ENCODE measurements at regions not wholly inside any gene's neighbourhood (a gene's known extent, or its start where the extent isn't known, plus 50 kb on each side); places are given as distances from the start of the nearest gene placed in this dataset.
"Not testable (repeated sequence)": the region's sequence is repeated elsewhere in the genome, so short reads cannot be mapped to it uniquely, and the experiment has no call there.

DNA sequence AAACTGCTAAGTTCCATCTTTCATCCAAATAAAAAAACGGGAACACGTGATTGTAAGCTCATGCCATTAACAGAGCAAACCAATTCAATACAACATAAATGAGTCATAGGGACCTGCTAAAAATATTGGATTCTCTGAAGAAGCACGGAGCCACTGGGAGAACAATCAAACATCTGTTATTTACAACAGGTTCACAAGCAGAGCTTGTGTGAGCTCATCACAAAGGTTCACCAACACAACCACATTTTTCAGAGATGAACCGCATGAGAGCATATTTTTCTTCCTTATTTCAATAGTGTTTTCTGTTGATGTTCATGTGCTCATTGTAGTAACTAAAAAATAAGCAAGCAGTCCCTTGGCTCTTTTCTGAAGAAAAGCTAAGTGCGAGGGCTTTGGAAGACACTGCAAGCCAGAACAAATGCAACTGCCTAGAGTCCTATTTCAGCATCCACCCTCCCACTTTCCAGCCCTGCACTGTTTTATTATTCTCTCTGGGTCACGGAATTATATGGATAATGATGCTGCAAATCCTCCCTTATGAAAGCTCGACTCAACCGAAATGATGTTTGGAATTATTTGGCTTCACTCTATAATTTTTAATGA is 545.8 kb downstream of the LIG4 start:
- no peak for DNase-seq (ENCODE audit: low spot score)

DNA sequence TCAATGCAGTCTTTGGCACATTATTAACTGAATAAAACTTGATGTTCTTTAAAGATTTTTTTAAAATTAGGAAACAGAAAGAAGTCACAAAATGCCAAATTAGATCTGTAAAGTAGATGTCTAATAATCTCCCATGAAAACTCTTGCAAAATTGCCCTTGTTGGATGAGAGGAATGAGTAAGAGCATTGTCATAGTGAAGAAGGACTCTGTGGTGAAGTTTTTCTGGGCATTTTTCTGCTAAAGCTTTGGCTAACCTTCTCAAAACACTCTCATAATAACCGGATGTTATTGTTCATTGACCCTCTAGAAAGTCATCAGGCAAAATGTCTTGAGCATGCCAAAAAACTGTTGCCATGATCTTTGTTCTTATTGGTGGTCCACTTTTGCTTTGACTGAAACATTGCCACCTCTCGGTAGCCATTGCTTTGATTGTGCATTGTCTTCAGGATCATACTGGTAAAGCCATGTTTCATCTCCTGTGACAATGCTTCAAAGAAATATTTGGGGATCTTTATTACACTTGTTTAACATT is 549.3 kb downstream of the LIG4 start:
- DNase-seq (ENCODE audit: low spot score), result no peak

DNA sequence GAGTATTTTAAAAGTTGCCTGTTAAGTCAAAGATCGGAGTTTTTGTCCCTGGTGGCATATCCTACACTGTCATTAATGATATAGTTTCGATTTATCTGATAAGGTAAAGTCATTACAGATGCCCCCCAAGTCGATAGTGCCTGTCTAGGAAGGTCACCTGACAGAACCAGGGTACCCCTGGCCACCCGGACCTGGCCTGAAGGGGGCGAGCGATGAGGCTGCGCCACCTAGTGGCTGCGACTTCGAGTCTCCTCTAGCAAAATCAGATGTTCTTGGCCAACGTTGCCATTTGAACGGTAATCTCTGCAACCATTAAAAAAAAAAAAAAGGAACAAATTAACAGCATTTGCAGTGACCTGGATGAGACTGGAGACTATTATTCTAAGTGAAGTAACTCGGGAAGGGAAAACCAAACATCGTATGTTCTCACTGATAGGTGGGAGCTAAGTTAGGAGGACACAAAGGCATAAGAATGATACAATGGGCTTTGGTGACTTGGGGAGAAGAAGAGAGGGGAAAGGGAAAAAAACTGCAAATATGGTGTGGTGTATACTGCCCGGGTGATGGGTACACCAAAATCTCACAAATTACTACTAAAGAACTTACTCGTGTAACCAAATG is 565.1 kb downstream of the LIG4 start:
- DNase-seq (ENCODE audit: low spot score), result no peak

DNA sequence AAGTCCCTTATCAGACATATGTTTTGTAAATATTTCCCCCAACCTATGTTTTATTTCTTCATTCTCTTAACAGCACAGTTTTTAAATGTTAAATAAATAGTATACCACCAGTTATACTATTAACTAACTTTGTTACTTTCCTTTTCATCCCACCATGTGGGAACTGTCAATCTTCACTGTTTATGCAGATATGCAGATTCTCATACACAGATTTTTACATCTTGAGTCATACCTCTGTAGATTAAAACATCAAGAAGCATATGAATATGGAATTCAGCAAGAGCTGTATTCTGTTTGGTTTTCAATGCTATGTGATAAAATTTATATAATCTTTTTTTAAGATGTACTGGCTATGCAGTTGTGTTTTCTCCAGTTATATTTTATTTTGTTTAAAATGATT is 566.3 kb downstream of the LIG4 start:
- DNase-seq (ENCODE audit: low spot score), result no peak

DNA sequence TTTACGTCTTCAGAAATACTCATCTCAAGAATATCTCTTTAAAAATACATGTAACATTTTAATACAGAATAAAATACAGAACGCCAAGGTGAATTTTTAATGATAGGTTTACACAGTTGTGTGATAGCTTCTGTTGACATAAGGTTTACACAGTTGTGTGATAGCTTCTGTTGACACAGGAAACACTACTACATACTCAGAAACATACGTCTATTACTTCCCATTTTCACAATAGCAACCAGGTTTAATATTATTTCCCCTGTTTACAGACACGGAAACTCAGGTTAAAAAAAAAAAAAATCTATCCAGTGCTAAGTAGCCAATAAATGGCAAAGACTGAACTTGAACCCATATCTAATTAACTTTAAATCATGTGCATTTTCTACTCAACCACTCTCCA is 571.2 kb downstream of the LIG4 start:
- no peak for DNase-seq (ENCODE audit: low spot score)

DNA sequence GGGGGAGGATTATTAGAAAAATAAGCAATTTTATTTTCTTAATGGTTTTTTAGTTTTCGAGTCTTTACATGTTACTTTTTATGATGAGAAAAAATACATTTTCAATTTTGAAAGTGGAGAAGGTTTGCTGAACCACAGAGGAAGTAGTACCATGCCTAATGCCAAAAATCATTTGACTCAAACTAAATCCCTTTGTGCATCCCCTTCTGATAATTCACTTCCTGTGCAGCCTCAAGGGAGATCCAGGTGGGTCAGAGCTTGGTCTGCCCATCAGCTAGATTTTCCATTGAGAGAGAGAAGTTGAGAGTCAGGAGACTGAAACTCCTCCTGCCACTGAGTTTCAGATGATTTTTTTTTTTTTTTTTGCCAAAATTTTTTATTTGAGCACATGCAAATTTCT is 571.7 kb downstream of the LIG4 start:
- no peak for DNase-seq (ENCODE audit: low spot score)

DNA sequence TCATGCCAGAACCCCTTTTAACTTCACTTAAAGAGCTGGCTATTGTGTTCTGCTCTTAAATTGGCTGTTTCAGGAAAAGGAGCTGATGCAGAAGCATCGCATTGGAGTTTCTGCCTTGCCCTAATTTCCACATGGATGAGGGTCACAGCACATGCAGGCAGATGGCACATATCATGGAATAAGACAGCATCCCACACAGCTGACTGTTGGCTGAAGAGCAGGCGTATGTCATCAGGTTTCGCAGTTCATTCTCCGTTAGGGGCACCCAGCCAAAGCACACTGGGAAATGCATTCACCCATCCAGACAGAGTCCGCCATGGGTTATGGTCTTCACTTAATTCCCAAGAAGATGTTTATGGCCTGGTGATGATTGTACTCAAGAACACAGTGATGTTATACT is 572.5 kb downstream of the LIG4 start:
- DNase-seq (ENCODE audit: low spot score), result no peak

DNA sequence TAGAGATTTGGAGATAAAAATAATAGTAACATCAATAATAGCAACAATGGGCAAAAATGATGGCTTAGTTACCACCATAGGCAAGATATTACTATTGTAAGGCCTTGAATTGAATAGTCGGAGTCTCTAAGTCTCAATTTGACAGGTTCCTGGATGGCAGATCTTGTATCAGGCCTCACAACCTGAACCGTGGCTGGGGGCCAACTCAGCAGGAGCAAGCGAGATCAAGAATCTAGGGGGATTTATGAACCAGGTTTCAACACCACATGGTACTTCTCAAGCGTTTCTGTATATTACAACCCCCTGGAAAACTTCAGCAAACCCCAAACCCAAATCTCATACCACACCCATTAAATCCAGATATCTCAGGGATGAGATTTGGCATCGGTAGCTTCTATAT is 573.8 kb downstream of the LIG4 start:
- no peak for DNase-seq (ENCODE audit: low spot score)

DNA sequence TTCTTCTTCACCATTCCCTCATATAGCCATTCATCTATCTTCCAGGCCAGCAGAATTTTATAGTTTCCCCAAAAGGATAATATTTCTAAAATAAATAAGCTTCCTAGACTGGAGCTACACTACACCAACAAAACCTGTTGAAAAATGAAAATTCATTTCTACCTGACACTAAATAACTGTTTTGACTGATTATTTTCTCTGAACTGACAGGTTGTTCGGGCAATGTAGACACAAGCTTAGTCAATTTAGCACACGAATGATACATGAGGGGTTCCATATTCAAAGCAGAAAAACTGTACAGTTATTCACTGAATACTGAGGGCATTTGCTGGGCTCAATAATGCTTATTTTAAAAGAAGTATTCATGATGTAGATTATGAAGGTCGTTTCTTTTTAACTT is 589.7 kb downstream of the LIG4 start:
- DNase-seq (ENCODE audit: low spot score), result no peak

DNA sequence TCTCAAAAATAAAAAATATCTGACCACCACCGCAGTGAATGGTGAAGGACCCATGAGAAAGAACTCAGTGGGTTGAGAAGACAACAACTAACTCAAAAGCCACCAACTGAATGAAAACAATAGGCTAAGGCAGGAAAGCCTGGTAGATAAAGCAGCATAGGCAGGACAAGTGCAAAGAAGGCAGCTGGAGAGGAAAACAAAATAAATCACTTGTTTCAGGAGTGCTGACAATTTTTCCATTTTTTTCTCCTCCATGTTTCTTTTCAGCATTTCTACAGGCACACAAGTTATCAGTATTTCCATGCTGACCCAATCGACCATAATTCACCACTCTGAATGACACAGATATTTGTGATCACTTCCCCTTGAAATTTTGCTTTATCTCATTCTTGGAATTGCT is 597.8 kb downstream of the LIG4 start:
- no peak for DNase-seq (ENCODE audit: low spot score)

DNA sequence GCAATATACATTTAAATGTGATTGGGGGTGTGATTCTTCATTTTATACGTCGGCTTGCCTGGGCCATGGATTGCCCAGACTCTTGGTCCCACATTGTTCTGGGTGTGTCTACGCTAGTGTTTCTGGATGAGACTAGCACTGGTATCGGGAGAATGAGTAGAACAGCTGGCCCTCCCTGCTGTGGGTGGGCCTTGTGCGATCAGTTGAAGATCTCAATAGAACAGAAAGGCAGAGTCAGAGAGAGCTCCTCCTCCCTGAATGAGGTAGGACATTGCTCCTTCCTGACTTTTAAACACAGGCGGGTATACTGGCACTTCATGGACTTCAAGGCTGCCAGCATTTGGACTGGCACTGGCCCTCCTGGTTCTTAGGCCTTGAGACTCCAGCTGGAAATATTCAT is 603.0 kb downstream of the LIG4 start:
- DNase-seq (ENCODE audit: low spot score), result no peak

DNA sequence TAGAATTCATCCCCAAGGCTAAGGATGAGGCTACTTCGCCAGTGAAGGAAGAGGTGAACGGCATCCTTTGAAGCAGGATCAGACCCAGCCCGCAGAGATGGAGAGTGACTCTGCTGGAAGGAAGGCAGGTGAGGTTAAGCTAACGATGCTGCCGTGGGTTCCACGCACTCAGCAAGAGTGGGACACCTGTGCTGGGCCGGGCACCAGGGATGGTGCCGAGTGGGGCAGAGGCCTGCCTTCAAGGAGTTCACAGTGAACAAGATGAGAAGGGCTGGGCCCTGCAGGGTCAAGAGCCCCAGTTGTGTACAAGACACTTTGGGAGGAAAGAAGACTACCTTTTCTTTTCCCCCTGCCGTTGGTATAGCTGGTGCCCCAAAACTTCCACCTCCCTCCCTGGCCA is 606.6 kb downstream of the LIG4 start:
- no peak for DNase-seq (ENCODE audit: low spot score)

DNA sequence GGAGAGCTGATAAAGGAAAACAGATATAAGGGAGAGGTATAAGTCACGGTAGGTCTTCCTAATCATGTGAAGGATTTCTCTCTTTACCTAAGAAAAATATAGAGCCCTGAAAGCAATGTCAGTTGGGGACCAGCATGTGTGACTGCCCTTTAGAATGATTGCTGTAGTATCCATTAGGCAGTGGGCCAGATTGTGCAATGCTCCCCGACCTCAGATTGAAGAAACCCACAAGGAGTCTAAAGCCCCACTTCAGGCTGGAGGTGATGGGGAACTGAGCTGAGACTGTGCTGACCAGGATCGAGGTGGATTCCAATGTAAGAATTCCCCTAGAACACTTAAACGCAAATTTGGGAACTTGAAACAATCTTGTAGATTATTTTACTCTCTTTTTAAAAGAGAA is 614.4 kb downstream of the LIG4 start:
- DNase-seq (ENCODE audit: low spot score), result no peak

DNA sequence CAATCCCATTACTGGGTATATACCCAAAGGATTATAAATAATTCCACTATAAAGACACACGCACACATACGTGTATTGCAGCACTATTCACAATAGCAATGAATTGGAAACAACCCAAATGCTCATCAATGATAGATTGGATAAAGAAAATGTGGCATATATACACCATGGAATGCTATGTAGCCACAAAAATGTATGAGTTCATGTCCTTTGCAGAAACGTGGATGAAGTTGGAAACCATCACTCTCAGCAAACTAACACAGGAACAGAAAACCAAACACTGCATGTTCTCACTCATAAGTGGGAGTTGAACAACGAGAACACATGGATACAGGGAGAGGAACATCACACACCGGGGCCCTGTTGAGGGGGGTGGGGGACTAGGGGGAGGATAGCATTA is 619.0 kb downstream of the LIG4 start:
- not testable (repeated sequence) for DNase-seq (ENCODE audit: low spot score)

DNA sequence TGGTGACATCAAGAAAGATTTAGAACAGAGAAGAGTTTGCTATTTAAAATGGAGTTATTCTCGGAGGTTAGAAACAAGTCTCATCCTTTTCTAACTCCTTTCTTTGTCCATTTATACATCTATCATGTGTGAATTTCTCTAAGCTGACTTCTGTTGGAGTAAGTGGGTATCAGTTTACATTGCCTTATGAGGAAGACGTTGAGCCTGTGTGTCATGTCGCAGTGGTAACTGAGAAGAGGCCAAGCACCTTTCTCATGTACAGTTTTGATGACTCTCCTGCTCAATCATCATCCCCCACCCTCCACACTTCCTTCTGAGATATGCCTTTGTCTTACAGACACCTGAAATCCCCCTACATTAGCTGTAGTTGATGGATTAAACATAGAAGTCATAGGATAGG is 624.8 kb downstream of the LIG4 start:
- DNase-seq (ENCODE audit: low spot score), result no peak

DNA sequence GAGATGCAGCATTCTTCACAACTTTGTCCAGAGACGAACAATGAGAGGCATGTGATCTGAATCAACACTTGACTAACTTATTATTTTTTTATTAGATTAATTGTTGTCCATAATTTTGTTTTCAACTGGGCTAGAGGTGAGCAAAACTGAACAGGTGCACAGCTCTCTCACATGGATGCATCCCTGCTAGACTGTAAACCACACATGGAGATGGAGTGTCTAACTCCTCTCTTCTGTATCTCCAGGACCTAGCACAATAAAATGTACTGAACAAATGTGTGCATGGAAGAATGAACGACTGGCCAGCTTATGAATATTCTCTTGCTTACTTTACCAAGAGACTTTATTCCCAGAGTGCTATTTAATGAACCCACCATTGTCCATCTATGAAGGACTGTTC is 627.7 kb downstream of the LIG4 start:
- DNase-seq (ENCODE audit: low spot score), result no peak

DNA sequence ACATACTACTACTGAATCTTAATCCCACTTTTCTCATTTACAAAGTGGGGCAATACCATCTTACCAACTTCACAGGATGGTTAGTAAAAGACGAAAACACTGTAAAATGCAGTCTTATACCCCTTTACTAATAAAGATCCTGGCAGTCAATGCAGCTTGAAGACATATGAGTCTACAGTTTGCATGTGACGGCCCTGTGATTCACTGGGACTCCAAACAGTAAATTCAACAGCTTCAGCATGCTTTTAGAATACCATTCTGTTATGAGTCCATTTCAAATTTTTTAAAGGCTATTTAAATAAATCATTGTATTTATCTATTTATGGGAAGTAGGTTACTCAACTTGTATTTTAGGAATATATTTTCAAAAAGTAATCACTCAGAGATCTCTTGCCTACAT is 629.1 kb downstream of the LIG4 start:
- no peak for DNase-seq (ENCODE audit: low spot score)

DNA sequence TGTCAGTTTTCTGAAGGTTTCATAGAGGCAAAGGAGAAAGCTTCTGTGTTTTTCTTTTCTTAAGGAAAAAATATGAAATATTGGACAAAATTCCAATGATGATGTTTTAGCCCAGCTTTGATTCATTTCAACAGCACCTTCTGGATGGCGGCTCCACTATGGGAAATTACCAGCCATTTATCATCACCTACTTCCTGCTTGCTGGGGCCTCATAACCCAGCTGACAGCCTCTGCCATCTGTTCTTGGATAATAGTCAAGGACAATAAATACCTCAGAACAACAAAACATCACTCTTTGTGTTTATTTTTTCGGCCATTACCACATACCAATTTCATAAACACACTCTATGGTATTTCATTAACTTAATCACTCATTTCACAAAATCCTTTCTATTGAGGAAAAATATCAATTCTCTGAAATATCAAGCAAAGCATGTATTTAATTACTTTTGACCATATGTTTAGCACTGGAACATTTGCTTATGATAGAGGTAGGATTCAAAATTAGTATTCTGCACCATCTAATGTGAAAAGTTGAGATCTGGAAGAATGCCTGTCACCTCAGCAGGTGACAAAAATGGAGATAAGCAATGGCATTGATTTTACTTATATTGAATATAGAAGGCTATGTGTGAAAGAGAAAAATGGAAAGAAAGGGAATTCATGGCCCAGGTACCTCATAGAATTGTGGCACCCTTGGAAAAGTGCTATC is 629.7 kb downstream of the LIG4 start:
- DNase-seq (ENCODE audit: low spot score), result no peak

DNA sequence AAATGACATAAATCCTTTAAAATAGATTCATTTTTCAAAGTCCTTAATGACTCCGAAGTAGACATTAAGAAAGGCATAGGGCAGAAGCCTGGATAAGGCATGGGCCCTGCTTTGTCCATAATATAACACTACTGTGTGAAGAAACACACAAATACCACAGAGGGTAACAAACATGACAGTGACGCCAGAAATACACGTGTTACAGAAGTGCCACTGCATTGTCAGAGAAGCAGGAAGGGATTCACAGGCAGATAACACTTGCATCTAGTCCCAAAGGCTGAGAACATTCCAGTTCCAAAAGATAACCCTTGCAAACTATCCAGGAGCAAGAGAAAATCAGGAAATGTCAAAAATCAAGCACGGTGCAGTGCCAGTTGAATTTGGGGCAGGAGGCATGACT is 633.2 kb downstream of the LIG4 start:
- no peak for DNase-seq (ENCODE audit: low spot score)

DNA sequence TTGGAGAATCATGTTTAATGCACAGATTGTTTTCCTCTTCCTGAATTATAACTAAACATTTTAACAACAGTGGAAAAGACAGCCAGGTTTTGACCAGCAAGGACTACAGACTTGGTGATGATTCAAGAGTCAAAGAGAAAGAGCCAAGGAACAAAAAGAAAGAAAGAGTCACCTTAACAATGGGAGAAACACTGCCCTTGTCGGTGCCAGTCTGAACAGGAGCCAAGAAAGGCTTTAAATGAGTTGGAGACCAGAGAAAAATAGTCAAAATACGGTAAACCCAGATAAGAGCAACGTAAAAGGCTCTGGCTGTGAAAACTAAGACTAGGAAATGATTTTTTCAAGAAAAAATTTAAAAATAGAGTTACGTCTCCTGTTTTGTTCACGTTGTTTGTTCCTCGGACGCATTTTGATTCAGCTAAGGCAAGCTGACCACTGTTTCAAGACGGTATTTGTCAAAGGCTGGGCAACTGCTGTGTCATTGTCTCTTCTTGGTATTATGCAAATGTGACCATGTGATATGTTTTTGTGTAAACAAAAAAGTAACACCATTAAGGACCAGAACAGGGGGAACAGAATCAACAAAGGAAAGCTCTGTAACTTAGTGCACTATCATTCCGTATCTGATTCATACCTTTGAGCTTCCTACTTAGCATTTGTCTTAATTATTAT is 634.5 kb downstream of the LIG4 start:
- DNase-seq (ENCODE audit: low spot score), result no peak

DNA sequence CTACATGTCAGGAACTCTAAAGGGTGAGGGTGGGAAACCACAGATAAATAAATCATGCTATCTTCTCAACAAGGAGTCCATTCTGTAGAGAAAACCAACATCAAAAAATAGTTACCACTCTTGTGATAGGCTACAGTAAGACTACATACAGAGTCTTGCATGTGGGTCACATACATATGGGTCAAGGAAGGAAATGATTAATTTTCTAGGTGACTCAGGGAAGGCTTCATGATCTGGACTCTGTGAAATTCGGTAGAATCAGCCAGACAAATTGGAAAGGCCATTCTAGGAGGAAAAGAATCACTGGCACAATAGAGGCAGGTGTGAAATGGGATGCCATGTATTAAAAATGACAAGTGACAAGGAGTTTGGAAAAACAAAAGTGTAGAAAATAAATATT is 638.9 kb downstream of the LIG4 start:
- DNase-seq (ENCODE audit: low spot score), result no peak

DNA sequence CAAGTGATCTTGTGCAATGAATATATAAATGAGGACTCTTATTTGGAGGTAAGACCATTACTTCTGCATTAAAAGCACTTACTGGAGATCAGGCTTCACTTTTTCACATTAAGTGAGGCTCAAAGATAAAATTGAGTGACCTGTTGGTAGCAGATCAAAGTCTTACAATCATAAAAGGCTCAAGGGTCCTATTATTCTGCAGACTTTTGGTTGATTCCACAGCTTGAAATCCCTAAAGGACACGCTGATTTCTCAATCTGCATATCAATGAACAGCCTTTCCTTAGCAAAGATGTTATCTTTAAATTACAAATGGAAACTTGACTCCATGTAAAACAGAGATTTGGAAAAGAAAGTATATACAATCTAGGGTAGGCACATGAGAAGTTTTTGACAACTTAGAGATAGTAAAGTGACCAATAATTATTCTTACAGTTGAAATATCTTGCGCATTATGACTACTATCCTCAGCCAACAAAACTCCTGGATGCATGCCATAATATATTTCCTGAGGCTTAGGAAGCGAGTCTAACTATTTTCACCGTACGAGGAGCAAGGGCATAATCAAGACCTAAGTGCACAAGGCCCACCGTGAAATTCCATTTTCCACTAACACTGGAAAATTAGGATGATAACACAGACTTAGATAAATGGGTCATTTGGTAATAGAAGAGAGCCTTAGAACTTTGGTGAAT is 640.7 kb downstream of the LIG4 start:
- DNase-seq (ENCODE audit: low spot score), result no peak
